ENCODE measurements at regions not wholly inside any gene's neighbourhood (a gene's known extent, or its start where the extent isn't known, plus 50 kb on each side); places are given as distances from the start of the nearest gene placed in this dataset.

DNA sequence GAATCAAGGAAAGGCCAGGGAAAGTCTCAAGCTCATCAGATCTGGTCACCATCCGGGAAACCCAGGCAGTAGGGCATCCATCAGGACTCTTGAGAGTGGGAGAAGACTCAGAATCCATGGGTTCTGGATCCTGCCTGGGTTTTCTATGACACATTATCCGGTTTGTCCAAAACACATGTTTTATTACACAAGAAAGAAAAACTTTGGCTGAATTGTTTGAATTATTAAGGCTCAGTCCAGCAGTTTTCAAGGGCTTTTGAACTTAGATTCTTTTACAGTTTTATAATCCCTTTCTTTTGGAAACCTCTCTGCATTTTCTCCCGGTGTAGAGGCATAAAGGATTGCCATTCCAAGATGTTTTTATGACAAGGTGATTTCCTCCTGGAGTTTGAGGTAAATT, 528.5 kb upstream of the MGMT start:
- no peak for TF ChIP-seq POLR2A (IDR thresholded peaks at IDR 0.05; ENCODE audit: low read length)
- no peak for TF ChIP-seq GATA1 (IDR thresholded peaks at IDR 0.05; ENCODE audit: low read depth, low read length)

All from erythroblast (primary cell).